Left ventricle myocardium inferior (tissue), 1 donor: ENCODE measurements at regions not wholly inside any gene's neighbourhood (a gene's known extent, or its start where the extent isn't known, plus 50 kb on each side); places are given as distances from the start of the nearest gene placed in this dataset.

Source experiments
- DNase-seq: peaks from one replicate; pipeline ENCODE4 v3.0.0-alpha.2; 2020
- H3K27ac ChIP-seq: fragments of 200-600 bp; replicated peaks from 2 replicates; pipeline ENCODE4 v1.8.0; 2021
- H3K27me3 ChIP-seq: fragments of 200-600 bp; 2 replicates; pipeline ENCODE4 v1.8.0; 2021; ENCODE audit warnings: low read depth
- H3K36me3 ChIP-seq: fragments of 200-600 bp; 2 replicates; pipeline ENCODE4 v1.8.0; 2021
- H3K4me1 ChIP-seq: fragments of 200-600 bp; 2 replicates; pipeline ENCODE4 v1.8.0; 2021
- H3K4me3 ChIP-seq: fragments of 200-600 bp; 2 replicates; pipeline ENCODE4 v1.8.0; 2021; ENCODE audit warnings: mild to moderate bottlenecking, moderate library complexity
- H3K9me3 ChIP-seq: fragments of 200-600 bp; replicated peaks from 2 replicates; pipeline ENCODE4 v1.8.0; 2021
- CTCF ChIP-seq: fragments of 200-600 bp; IDR thresholded peaks from 2 replicates; pipeline ENCODE4 v1.8.0; 2021; ENCODE audit warnings: antibody characterized with exemption, mild to moderate bottlenecking, borderline replicate concordance
- intact Hi-C: fragments of 100-400 bp; cut with micrococcal nuclease; formaldehyde crosslinking; loops from one replicate; pipeline ENCODE4 v1.11.0; 2022
- donor health status: DM: no; HTN: yes; CAD: no; lungs with severe emphysema.

- H3K4me1 ChIP-seq, result no peaks in the 10 kb centered on the region
- H3K9me3 ChIP-seq, result no peaks in the 10 kb centered on the region
- no peaks in the 10 kb centered on the region for H3K36me3 ChIP-seq
- DNase-seq, result no peak
- no peaks in the 10 kb centered on the region for H3K27me3 ChIP-seq
- intact Hi-C loops, result no loop called here
- TF ChIP-seq CTCF, result no peak
- H3K4me3 ChIP-seq, result no peak overlapping the region
- H3K27ac ChIP-seq, result no peak overlapping the region
These were observed 273.7 kb downstream of the BARHL2 start for GRCh38 chr1:90443354-90443753.

GRCh38 chr1:90435351-90435750 is 281.8 kb downstream of the BARHL2 start:
- no peaks in the 10 kb centered on the region for H3K4me1 ChIP-seq
- intact Hi-C loops, result no loop called here

GRCh38 chr1:90434460-90434859 is 282.6 kb downstream of the BARHL2 start:
- DNase-seq, result no peak
- intact Hi-C loops, result no loop called here
- no peak for TF ChIP-seq CTCF
- Histone ChIP-seq H3K4me3 (no peak overlapping the region), H3K9me3 (no peaks in the 10 kb centered on the region), H3K4me1 (no peaks in the 10 kb centered on the region), H3K27ac (no peak overlapping the region), H3K27me3 (no peaks in the 10 kb centered on the region), H3K36me3 (no peaks in the 10 kb centered on the region)

More at GRCh38 chr1:90435351-90435750, 281.8 kb downstream of the BARHL2 start:
- no peak for TF ChIP-seq CTCF
- Histone ChIP-seq H3K9me3 (no peaks in the 10 kb centered on the region), H3K4me3 (no peak overlapping the region), H3K27me3 (no peaks in the 10 kb centered on the region), H3K36me3 (no peaks in the 10 kb centered on the region), H3K27ac (no peak overlapping the region)
- no peak for DNase-seq

GRCh38 chr1:90417126-90417525 is 300.0 kb downstream of the BARHL2 start:
- DNase-seq, result no peak
- no peak overlapping the region for H3K27ac ChIP-seq
- peaks cover 20% of the 10 kb centered on the region for H3K9me3 ChIP-seq
- H3K4me1 ChIP-seq, result no peaks in the 10 kb centered on the region
- intact Hi-C loops, result no loop called here
- H3K36me3 ChIP-seq, result no peaks in the 10 kb centered on the region
- H3K27me3 ChIP-seq, result no peaks in the 10 kb centered on the region
- TF ChIP-seq CTCF, result no peak
- H3K4me3 ChIP-seq, result no peak overlapping the region

- Histone ChIP-seq H3K4me3 (no peak overlapping the region), H3K9me3 (peaks cover 20% of the 10 kb centered on the region), H3K27ac (no peak overlapping the region), H3K27me3 (no peaks in the 10 kb centered on the region), H3K4me1 (no peaks in the 10 kb centered on the region), H3K36me3 (no peaks in the 10 kb centered on the region)
- no peak for DNase-seq
- TF ChIP-seq CTCF, result no peak
- intact Hi-C loops, result no loop called here
These were observed 302.9 kb downstream of the BARHL2 start for GRCh38 chr1:90414201-90414600.

GRCh38 chr1:90413519-90413918 is 303.6 kb downstream of the BARHL2 start:
- Histone ChIP-seq H3K4me3 (no peak overlapping the region), H3K9me3 (peaks cover 20% of the 10 kb centered on the region)
- intact Hi-C loops, result no loop called here

More at GRCh38 chr1:90413519-90413918, 303.6 kb downstream of the BARHL2 start:
- H3K27me3 ChIP-seq, result no peaks in the 10 kb centered on the region
- no peak for TF ChIP-seq CTCF
- no peak for DNase-seq
- H3K27ac ChIP-seq, result no peak overlapping the region
- H3K4me1 ChIP-seq, result no peaks in the 10 kb centered on the region
- no peaks in the 10 kb centered on the region for H3K36me3 ChIP-seq
